GM18867 (cell line): ENCODE measurements at regions not wholly inside any gene's neighbourhood (a gene's known extent, or its start where the extent isn't known, plus 50 kb on each side); places are given as distances from the start of the nearest gene placed in this dataset.
A peak's percentile ranks its signal among the peaks of the same experiment; 100 is the strongest.
"Not testable (repeated sequence)": the region's sequence is repeated elsewhere in the genome, so short reads cannot be mapped to it uniquely, and the experiment has no call there.

ENCODE experiments used
- ATAC-seq: cut with Tn5 transposase; IDR thresholded peaks from one replicate; pipeline ENCODE4 v1.9.1; 2021; ENCODE audit warnings: mild to moderate bottlenecking, moderate library complexity; ENCODE audit not compliant: unreplicated experiment

GRCh38 chr4:189784651-189785050, 156.0 kb upstream of the FRG1 start:
- no peak for ATAC-seq

- ATAC-seq, result no peak
These were observed 155.4 kb upstream of the FRG1 start for GRCh38 chr4:189785257-189785656.

- no peak for ATAC-seq
These were observed 154.2 kb upstream of the FRG1 start for GRCh38 chr4:189786447-189786846.

- no peak for ATAC-seq
These were observed 153.2 kb upstream of the FRG1 start for GRCh38 chr4:189787216-189788031.

GRCh38 chr4:189792924-189793618, 147.6 kb upstream of the FRG1 start:
- ATAC-seq, result peak; percentile 95

- no peak for ATAC-seq
These were observed 140.1 kb upstream of the FRG1 start for GRCh38 chr4:189800545-189801088.

- ATAC-seq, result no peak
These were observed 137.8 kb upstream of the FRG1 start for GRCh38 chr4:189802884-189803283.

- no peak for ATAC-seq
These were observed 135.8 kb upstream of the FRG1 start for GRCh38 chr4:189804894-189805293.

GRCh38 chr4:189806506-189806905, 134.2 kb upstream of the FRG1 start:
- ATAC-seq, result no peak

GRCh38 chr4:189807031-189807430, 133.6 kb upstream of the FRG1 start:
- no peak for ATAC-seq

GRCh38 chr4:189809241-189809735, 131.4 kb upstream of the FRG1 start:
- no peak for ATAC-seq

GRCh38 chr4:189809839-189810238, 130.8 kb upstream of the FRG1 start:
- ATAC-seq, result no peak

GRCh38 chr4:189810318-189811181, 130.1 kb upstream of the FRG1 start:
- not testable (repeated sequence) for ATAC-seq

GRCh38 chr4:189815404-189816192, 125.1 kb upstream of the FRG1 start:
- ATAC-seq, result no peak

- ATAC-seq, result no peak
These were observed 118.3 kb upstream of the FRG1 start for GRCh38 chr4:189822326-189822725.

- ATAC-seq, result no peak
These were observed 117.1 kb upstream of the FRG1 start for GRCh38 chr4:189823591-189823990.

- no peak for ATAC-seq
These were observed 115.2 kb upstream of the FRG1 start for GRCh38 chr4:189825466-189825865.

- ATAC-seq, result no peak
These were observed 114.0 kb upstream of the FRG1 start for GRCh38 chr4:189826657-189827056.

- no peak for ATAC-seq
These were observed 112.5 kb upstream of the FRG1 start for GRCh38 chr4:189828081-189828697.

GRCh38 chr4:189832528-189832927, 108.1 kb upstream of the FRG1 start:
- ATAC-seq, result no peak
